Spleen (tissue), 11 donors: ENCODE measurements at regions not wholly inside any gene's neighbourhood (a gene's known extent, or its start where the extent isn't known, plus 50 kb on each side); places are given as distances from the start of the nearest gene placed in this dataset.

Experiments used
- DNase-seq: peaks from one replicate; pipeline ENCODE4 v3.0.0-alpha.2; 2020
- H3K27ac ChIP-seq, 8 donors: fragments of 200-600 bp; sonication (generic) in 7 of 8; 1 replicate in 4 of 8; 2 replicates in 4 of 8; pipeline versions ENCODE4 v1.5.0 to v1.8.0; 2016 to 2021; ENCODE audit warnings: inconsistent platforms in 4 of 8, mild to moderate bottlenecking in 4 of 8, moderate library complexity in 1 of 8
- H3K27me3 ChIP-seq, 7 donors: fragments of 200-600 bp; sonication (generic) in 6 of 7; replicated peaks in 1 of 7; 1 replicate in 4 of 7; 2 replicates in 3 of 7; pipeline versions ENCODE4 v1.5.0 to v1.8.0; 2016 to 2021; ENCODE audit warnings: inconsistent platforms in 3 of 7, mild to moderate bottlenecking in 1 of 7
- H3K36me3 ChIP-seq, 6 donors: fragments of 200-600 bp; sonication (generic) in 5 of 6; 1 replicate in 4 of 6; 2 replicates in 2 of 6; pipeline versions ENCODE4 v1.5.0 to v1.8.0; 2016 to 2021; ENCODE audit warnings: inconsistent platforms in 2 of 6
- H3K4me1 ChIP-seq, 6 donors: fragments of 200-600 bp; sonication (generic) in 5 of 6; 1 replicate in 3 of 6; 2 replicates in 3 of 6; pipeline versions ENCODE4 v1.5.0 to v1.8.0; 2016 to 2021; ENCODE audit warnings: inconsistent platforms in 3 of 6
- H3K4me3 ChIP-seq, 8 donors: fragments of 200-600 bp; sonication (generic) in 7 of 8; 1 replicate in 4 of 8; 2 replicates in 4 of 8; pipeline versions ENCODE4 v1.5.0 to v1.8.0; 2016 to 2021; ENCODE audit warnings: inconsistent platforms in 4 of 8, mild to moderate bottlenecking in 4 of 8, moderate library complexity in 2 of 8
- H3K9me3 ChIP-seq, 8 donors: fragments of 200-600 bp; sonication (generic) in 7 of 8; 1 replicate in 4 of 8; 2 replicates in 4 of 8; pipeline versions ENCODE4 v1.5.0 to v1.8.0; 2016 to 2021; ENCODE audit warnings: inconsistent platforms in 4 of 8
- CTCF ChIP-seq, 11 experiments: fragments of 200-600 bp in 7 of 11; fragments of 450-650 bp in 4 of 11; sonication (generic) in 4 of 11; IDR thresholded peaks in 8 of 11; conservative IDR thresholded peaks in 3 of 11; 1 replicate in 7 of 11; 2 replicates in 4 of 11; pipeline versions ENCODE4 v1.4.0 to v1.8.0; 2016 to 2021; ENCODE audit warnings: antibody characterized with exemption in 11 of 11, inconsistent platforms in 4 of 11, mild to moderate bottlenecking in 1 of 11
- POLR2A ChIP-seq, 3 donors: fragments of 450-650 bp; IDR thresholded peaks; one replicate each; pipeline ENCODE4 v1.5.1; 2017; ENCODE audit warnings: antibody characterized with exemption in 3 of 3, mild to moderate bottlenecking in 1 of 3
- POLR2AphosphoS5 ChIP-seq, 3 donors: sonication (generic); formaldehyde crosslinking; IDR thresholded peaks; one replicate each; pipeline ENCODE4 v1.5.1; 2017; ENCODE audit warnings: antibody characterized with exemption in 3 of 3
- WGBS, 5 donors: extraction: QIAGEN DNeasy Blood & Tissue Kit in 3 of 5; methylation state at CpG; one replicate each; pipeline versions ENCODE4 v1.1.5 to v1.1.7; 2013 to 2018; 5-methylcytosine and 5-hydroxymethylcytosine counted together
- intact Hi-C: fragments of 100-400 bp; cut with DNase I; formaldehyde crosslinking; loops from one replicate; pipeline ENCODE4 v1.15.0; 2023; ENCODE audit warnings: low total_unique reads
- donor health status: healthy with polysubstance abuse.
- donor health status: DM: no; HTN: no; CAD: no; lungs with moderate emphysema.
- donor health status: DM: no; HTN: no; CAD: no.
- donor health status: Bipolar disorder and iron deficiency.
- donor health status: healthy.
- donor health status: DM: no; HTN: no; CAD: no.
- donor health status: DM: yes; HTN: yes; CAD: no.

GRCh38 chr15:31433091-31433490 lies 106.5 kb downstream of the KLF13 start:
- H3K4me3 ChIP-seq, result no peak overlapping the region
- TF ChIP-seq CTCF (IDR thresholded peaks at IDR 0.05 in 8 of 11, conservative IDR thresholded peaks at IDR 0.05 in 3 of 11) (no peak), POLR2AphosphoS5 (IDR thresholded peaks at IDR 0.05) (no peak), POLR2A (IDR thresholded peaks at IDR 0.05) (no peak)
- intact Hi-C loops, result loop anchor here (10.0 kb wide), 1 partner anchor 68 kb away; no protein-coding TSS in a partner anchor
- H3K36me3 ChIP-seq, result no peaks in the 10 kb centered on the region
- DNase-seq, result no peak
- peak overlapping the region in 3 of 8 donors; percentile 91 to 94 (median 91) for H3K27ac ChIP-seq
- 89 to 97% (median 94%) methylated on average over 4 of the region's 4 CpGs for WGBS, 5 donors
- H3K9me3 ChIP-seq, result no peaks in the 10 kb centered on the region
- no peaks in the 10 kb centered on the region for H3K27me3 ChIP-seq
- H3K4me1 ChIP-seq, result peaks cover 0 to 66% (median 47%) of the 10 kb centered on the region in 6 donors

DNA sequence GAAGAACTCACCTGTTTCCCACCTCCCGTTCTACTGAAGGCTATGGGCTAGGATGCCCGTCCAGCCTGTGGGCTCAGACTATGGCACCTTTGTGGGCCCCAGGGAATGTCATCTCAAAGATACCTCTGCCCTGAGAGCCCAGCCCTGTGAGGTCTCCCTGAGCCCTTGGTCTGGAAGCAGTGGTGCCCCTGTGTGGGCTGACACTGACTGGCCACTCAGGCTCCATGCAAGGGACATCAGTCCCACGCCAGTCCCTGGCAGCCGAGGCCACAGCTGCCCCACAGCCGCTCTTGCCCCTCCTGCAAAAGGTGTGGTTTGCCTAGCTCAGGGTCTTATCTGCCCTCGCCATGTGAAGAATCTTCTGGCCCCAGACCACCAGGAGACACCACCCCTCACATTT lies 106.9 kb downstream of the KLF13 start:
- Histone ChIP-seq H3K4me1 (peaks cover 0 to 71% (median 51%) of the 10 kb centered on the region in 6 donors), H3K27me3 (no peaks in the 10 kb centered on the region), H3K36me3 (no peaks in the 10 kb centered on the region), H3K4me3 (no peak overlapping the region), H3K27ac (peak overlapping the region in 4 of 8 donors; percentile 85 to 94 (median 91)), H3K9me3 (no peaks in the 10 kb centered on the region)
- intact Hi-C loops, result loop anchor here (10.0 kb wide), 1 partner anchor 69 kb away; no protein-coding TSS in a partner anchor
- TF ChIP-seq CTCF (IDR thresholded peaks at IDR 0.05 in 8 of 11, conservative IDR thresholded peaks at IDR 0.05 in 3 of 11) (no peak), POLR2A (IDR thresholded peaks at IDR 0.05) (no peak), POLR2AphosphoS5 (IDR thresholded peaks at IDR 0.05) (no peak)
- no peak for DNase-seq
- 88 to 100% (median 94%) methylated on average over 5 to 6 of the region's 6 CpGs for WGBS, 5 donors

DNA sequence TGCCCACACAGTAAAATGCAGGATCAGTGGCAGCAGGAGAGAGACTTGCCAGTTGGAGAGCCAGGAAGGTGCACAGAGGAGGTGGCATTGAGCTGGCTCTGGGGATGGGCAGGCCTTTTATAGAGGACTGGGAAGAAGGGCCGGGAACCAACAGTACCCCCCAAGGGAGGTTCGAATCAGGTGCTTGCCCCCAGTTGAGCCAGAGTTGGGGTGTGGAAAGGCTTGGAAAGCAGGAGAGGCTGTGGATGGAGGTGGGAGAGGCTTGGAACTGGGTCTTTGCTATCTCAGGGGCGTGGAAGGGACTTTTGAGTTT lies 107.6 kb downstream of the KLF13 start:
- H3K4me1 ChIP-seq, result peaks cover 0 to 77% (median 53%) of the 10 kb centered on the region in 6 donors
- no peaks in the 10 kb centered on the region for H3K27me3 ChIP-seq
- no peaks in the 10 kb centered on the region for H3K9me3 ChIP-seq
- H3K4me3 ChIP-seq, result no peak overlapping the region
- 78 to 97% (median 82%) methylated on average over 3 of the region's 3 CpGs for WGBS, 5 donors
- DNase-seq, result no peak
- H3K27ac ChIP-seq, result peak overlapping the region; percentile 42 to 94 (median 84)
- intact Hi-C loops, result loop anchor here (10.0 kb wide), 1 partner anchor 69 kb away; no protein-coding TSS in a partner anchor
- H3K36me3 ChIP-seq, result no peaks in the 10 kb centered on the region
- TF ChIP-seq POLR2AphosphoS5 (IDR thresholded peaks at IDR 0.05) (no peak), CTCF (IDR thresholded peaks at IDR 0.05 in 8 of 11, conservative IDR thresholded peaks at IDR 0.05 in 3 of 11) (no peak), POLR2A (IDR thresholded peaks at IDR 0.05) (no peak)

GRCh38 chr15:31434588-31435260 lies 108.1 kb downstream of the KLF13 start:
- TF ChIP-seq POLR2AphosphoS5 (IDR thresholded peaks at IDR 0.05) (peak; percentile 29 to 75 (median 66)), POLR2A (IDR thresholded peaks at IDR 0.05) (no peak), CTCF (IDR thresholded peaks at IDR 0.05 in 8 of 11, conservative IDR thresholded peaks at IDR 0.05 in 3 of 11) (no peak)
- 13 to 22% (median 15%) methylated on average over 16 to 21 of the region's 21 CpGs for WGBS, 5 donors
- peak overlapping the region; percentile 42 to 94 (median 84) for H3K27ac ChIP-seq
- H3K4me1 ChIP-seq, result peaks cover 0 to 82% (median 53%) of the 10 kb centered on the region in 6 donors
- intact Hi-C loops, result loop anchor here (5.0 to 10.0 kb wide), 2 partner anchors 53 to 70 kb away; no protein-coding TSS in a partner anchor
- peak overlapping the region in 7 of 8 donors; percentile 6 to 59 (median 27) for H3K4me3 ChIP-seq
- no peaks in the 10 kb centered on the region for H3K27me3 ChIP-seq
- DNase-seq, result peak; percentile 92
- H3K36me3 ChIP-seq, result no peaks in the 10 kb centered on the region
- no peaks in the 10 kb centered on the region for H3K9me3 ChIP-seq
